ENCODE measurements at regions not wholly inside any gene's neighbourhood (a gene's known extent, or its start where the extent isn't known, plus 50 kb on each side); places are given as distances from the start of the nearest gene placed in this dataset.

GRCh38 chr5:38723426-38723825, 122.4 kb upstream of the OSMR start:
- intact Hi-C loops (cut with DNase I; ENCODE audit: low total_unique reads): no loop called here
- H3K4me3 ChIP-seq (ENCODE audit: low read depth, poor library complexity, severe bottlenecking): no peak overlapping the region
- DNase-seq (ENCODE audit: low spot score in 2 of 2): no peak
- 85 to 90% methylated on average over 4 of the region's 4 CpGs for WGBS, 2 donors
- TF ChIP-seq CTCF (IDR thresholded peaks at IDR 0.05) (no peak), POLR2A (IDR thresholded peaks at IDR 0.05) (no peak)

GRCh38 chr5:38724301-38725030, 121.3 kb upstream of the OSMR start:
- H3K4me3 ChIP-seq (ENCODE audit: low read depth, poor library complexity, severe bottlenecking): no peak overlapping the region
- intact Hi-C loops (cut with DNase I; ENCODE audit: low total_unique reads): no loop called here
- no peak for TF ChIP-seq POLR2A (IDR thresholded peaks at IDR 0.05)
- TF ChIP-seq CTCF (IDR thresholded peaks at IDR 0.05): no peak
- WGBS, 2 donors: 91 to 93% methylated on average over 2 of the region's 2 CpGs
- DNase-seq (ENCODE audit: low spot score in 2 of 2): no peak

- intact Hi-C loops (cut with DNase I; ENCODE audit: low total_unique reads): no loop called here
- DNase-seq (ENCODE audit: low spot score in 2 of 2): no peak
- TF ChIP-seq POLR2A (IDR thresholded peaks at IDR 0.05): no peak
- no peak for TF ChIP-seq CTCF (IDR thresholded peaks at IDR 0.05)
- H3K4me3 ChIP-seq (ENCODE audit: low read depth, poor library complexity, severe bottlenecking): no peak overlapping the region
- 72 to 77% methylated on average over 10 of the region's 10 CpGs for WGBS, 2 donors
These were observed 120.4 kb upstream of the OSMR start for GRCh38 chr5:38725371-38725865.

- H3K4me3 ChIP-seq (ENCODE audit: low read depth, poor library complexity, severe bottlenecking): no peak overlapping the region
- 90 to 100% methylated on average over 3 of the region's 3 CpGs for WGBS, 2 donors
- DNase-seq (ENCODE audit: low spot score in 2 of 2): no peak
- TF ChIP-seq POLR2A (IDR thresholded peaks at IDR 0.05) (no peak), CTCF (IDR thresholded peaks at IDR 0.05) (no peak)
- intact Hi-C loops (cut with DNase I; ENCODE audit: low total_unique reads): no loop called here
These were observed 119.5 kb upstream of the OSMR start for GRCh38 chr5:38726279-38726678.

- intact Hi-C loops (cut with DNase I; ENCODE audit: low total_unique reads): no loop called here
- TF ChIP-seq CTCF (IDR thresholded peaks at IDR 0.05): no peak
- TF ChIP-seq POLR2A (IDR thresholded peaks at IDR 0.05): no peak
- H3K4me3 ChIP-seq (ENCODE audit: low read depth, poor library complexity, severe bottlenecking): no peak overlapping the region
- 84 to 91% methylated on average over 3 of the region's 3 CpGs for WGBS, 2 donors
- no peak for DNase-seq (ENCODE audit: low spot score in 2 of 2)
These were observed 117.8 kb upstream of the OSMR start for GRCh38 chr5:38728029-38728428.

- H3K4me3 ChIP-seq (ENCODE audit: low read depth, poor library complexity, severe bottlenecking): no peak overlapping the region
- 56 to 61% methylated on average over 4 of the region's 4 CpGs for WGBS, 2 donors
- TF ChIP-seq POLR2A (IDR thresholded peaks at IDR 0.05): no peak
- no peak for TF ChIP-seq CTCF (IDR thresholded peaks at IDR 0.05)
- intact Hi-C loops (cut with DNase I; ENCODE audit: low total_unique reads): no loop called here
- no peak for DNase-seq (ENCODE audit: low spot score in 2 of 2)
These were observed 114.4 kb upstream of the OSMR start for GRCh38 chr5:38731461-38731860.

Measured in lower leg skin (tissue), 4 donors.